Kidney capillary endothelial cell (primary cell): ENCODE measurements at regions not wholly inside any gene's neighbourhood (a gene's known extent, or its start where the extent isn't known, plus 50 kb on each side); places are given as distances from the start of the nearest gene placed in this dataset.
A peak's percentile ranks its signal among the peaks of the same experiment; 100 is the strongest.
"Not testable (repeated sequence)": the region's sequence is repeated elsewhere in the genome, so short reads cannot be mapped to it uniquely, and the experiment has no call there.

ENCODE experiments used
- DNase-seq: peaks from one replicate; pipeline ENCODE4 v3.0.0-alpha.2; 2018; ENCODE audit warnings: low spot score

DNA sequence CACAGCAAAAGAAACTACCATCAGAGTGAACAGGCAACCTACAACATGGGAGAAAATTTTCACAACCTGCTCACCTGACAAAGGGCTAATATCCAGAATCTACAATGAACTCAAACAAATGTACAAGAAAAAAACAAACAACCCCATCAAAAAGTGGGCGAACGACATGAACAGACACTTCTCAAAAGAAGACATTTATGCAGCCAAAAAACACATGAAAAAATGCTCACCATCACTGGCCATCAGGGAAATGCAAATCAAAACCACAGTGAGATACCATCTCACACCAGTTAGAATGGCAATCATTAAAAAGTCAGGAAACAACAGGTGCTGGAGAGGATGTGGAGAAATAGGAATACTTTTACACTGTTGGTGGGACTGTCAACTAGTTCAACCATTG lies 207.8 kb downstream of the USP6NL start:
- not testable (repeated sequence) for DNase-seq

GRCh38 chr10:11403116-11403515 lies 208.3 kb downstream of the USP6NL start:
- peak; percentile 69 for DNase-seq

- no peak for DNase-seq
Measured at GRCh38 chr10:11402392-11402791, 209.1 kb downstream of the USP6NL start.

- no peak for DNase-seq
Measured at GRCh38 chr10:11401264-11402235, 209.9 kb downstream of the USP6NL start.

DNA sequence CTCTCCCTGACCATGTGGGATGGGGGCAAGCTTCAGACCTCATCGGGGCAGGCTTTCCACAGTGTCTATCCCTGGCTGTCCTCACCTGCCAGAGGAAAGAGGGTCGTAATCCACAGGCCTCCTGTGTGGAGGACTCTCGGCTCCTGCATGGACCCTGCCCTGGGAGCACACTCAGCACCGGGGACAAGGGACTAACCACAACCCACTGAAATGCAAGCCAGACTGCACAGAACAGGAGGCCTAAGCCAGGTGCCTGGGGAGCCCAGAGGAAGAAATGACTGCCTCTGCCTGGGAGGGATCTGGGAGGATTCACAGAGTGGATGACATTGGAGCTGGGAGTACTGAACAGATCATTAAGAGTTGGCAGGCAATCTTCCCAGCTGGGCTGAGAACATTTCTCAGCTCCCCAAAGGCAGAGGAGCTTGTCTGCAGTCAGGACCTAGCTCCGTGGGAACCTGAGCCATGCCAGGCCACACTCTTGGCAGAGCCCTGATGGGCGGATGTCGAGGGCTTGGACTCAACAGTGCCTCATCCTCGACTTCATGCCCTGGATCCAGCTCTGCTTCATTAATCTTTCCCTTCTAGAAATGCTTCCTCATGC lies 213.4 kb downstream of the USP6NL start:
- DNase-seq: no peak

DNA sequence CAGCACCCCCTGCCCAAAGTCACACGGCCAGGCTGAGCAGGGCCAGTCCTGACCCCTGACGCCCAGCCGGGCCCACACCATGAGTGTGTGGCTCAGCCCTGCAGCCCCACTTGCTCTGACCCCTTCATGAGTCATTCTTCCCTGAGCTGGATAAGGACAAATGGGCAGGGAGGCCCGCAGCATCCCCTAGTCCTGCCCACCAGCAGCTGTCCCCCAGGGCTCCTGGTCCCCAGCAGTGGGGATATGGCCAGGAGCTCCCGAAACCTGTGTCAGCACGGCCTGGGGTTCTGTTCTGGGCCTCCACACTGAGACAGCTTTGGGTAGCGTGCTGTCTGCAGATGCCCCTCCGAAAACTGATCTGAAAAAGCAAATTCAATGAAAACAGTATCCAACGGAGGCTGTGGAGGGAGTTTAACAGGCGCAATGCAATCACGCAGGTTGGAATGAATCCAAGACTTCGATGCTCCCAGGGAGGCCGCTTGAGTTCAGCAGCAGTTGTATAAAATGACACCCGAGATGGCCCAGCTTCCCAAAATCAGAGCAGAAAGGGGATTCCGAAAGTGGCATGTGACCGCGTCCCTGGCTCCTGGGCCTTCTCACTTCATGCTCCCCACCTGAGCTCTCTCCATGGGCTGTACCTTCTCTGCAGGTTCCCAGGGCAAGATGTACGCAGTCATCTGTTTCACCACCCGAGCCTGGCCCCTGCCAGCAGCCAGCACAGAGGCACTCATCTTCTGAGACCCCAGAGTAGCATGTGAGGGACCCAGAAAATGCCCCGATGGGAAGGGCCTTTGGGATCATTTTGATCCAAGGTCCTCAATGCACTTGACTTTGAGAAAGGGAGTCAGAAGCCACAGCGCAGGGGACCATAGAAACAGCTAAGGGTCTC lies 214.1 kb downstream of the USP6NL start:
- DNase-seq: no peak

DNA sequence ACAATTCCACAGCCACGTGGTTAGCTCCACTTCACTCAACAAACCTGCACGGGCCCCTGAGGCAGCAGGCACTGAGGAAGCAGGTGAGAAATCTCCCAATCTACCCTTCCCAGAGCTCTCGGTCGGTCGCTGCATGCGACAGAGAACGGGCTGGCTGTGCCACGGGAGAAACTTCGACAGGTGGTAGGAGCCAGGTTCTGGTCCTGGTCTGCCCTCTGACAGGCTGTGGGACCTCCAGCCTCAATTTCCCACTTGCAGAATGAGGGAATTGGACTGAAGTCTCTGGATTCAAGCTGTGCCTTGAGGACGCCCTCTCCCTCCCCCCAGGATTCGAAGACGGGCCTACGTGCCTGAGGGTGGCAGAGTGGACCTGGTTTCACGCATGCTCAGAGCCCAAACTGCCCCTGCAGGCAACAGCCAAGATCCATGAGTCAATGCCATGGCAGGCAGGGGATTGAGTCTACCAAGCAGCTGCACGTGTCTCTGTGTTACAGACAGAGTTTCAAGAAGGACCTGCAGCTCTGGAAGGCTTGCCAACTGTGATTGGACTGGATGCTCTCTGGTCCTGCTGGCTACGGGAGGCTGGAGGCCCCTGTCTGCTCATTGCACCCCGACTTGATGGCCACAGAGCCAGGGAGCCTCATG lies 215.0 kb downstream of the USP6NL start:
- no peak for DNase-seq

DNA sequence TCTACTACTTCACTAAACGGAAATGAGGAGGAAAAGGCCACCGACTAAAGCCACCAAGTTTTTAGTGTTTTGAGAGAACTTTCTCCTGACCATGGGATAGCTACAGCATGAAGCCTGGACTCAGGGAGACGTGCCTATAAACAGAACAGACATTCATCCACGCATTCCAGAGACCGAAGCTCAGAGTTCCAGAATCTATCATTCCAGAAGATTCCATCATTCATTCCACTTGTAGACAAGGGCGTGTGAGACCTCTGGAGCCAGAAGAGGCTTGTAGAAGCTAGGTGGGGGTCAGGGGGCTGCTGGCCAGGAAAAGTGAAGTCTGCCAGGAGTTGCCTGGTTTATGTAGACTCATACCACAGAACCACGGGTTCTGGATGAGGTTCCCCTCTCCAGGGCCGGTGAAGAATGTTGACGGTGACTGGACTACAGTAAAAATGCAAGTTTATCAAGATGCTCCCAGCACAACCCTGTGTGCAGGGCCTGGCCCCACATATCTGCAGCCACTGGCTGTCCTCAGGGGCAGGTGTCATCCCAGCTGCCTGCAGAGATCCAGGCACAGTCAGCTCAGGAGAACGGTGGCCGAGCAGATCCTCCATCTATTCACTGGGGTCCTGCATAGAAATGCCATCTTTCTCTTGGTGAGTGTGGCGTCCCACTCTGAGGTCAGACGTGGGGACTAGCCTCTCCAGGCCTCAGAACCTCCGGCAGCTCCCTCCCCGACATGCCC lies 215.7 kb downstream of the USP6NL start:
- DNase-seq: no peak

DNA sequence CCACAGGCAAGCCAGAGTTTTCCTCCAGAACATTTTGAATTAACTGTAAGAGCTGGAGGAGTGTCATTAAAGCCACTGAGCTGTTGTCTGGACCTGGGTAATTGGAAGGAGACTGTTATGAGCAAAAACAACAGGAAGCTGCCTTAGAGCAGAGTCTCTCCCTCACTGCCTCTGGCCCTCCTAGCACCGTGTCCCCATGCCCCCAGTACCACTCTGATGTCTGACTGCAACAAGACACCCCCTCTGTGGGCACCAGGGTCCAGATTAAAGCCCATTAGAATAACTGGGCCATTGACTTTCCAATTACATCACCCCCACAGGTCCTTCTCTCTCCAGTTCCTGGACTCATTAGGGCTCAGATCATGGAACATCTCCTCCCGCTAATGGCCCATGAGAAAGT lies 216.3 kb downstream of the USP6NL start:
- no peak for DNase-seq

DNA sequence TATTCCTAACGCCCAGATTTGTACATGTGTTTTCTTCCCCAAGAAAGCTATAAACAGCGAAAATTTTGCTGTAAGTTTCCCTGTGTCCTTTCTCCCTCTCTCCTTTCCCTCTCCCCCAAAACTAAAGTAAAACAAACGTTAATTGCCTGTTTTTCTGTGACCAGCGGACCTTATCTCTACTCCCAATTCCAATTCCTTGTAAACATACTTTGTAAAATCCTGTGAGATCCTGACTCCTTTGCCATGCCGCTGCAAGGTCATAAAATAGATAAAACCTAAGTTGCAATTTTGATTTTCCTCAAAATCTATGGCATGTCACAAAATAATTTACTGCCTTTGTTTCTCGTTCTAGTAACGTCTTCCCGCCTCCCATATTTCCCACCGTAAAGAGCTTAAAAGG lies 217.6 kb downstream of the USP6NL start:
- DNase-seq: no peak

- no peak for DNase-seq
Measured at GRCh38 chr10:11392776-11393175, 218.7 kb downstream of the USP6NL start.

DNA sequence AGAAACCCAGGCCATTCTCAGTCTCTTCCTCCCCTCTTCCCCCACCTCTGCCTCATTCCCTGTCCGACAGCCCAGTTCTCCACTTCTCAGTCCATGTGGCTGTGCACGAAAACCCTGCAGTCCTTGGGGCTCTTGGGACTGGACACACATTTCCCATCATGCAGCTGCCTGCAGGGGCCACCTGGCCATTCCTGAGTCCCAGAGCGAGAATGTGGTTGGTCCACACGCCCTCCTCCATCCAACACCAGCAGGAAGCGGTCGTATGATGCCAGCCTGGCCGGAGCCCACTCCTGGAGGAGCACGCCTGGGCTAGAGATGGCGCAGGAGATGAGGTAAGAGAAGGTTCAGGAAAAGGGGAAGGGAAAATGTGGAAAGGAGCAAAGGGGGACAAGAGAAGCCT lies 222.5 kb downstream of the USP6NL start:
- DNase-seq: no peak

- DNase-seq: no peak
Measured at GRCh38 chr10:11387551-11388222, 223.8 kb downstream of the USP6NL start.

GRCh38 chr10:11387044-11387443 lies 224.4 kb downstream of the USP6NL start:
- no peak for DNase-seq
